Mesothelial cell of epicardium (in vitro differentiated cells): ENCODE measurements at regions not wholly inside any gene's neighbourhood (a gene's known extent, or its start where the extent isn't known, plus 50 kb on each side); places are given as distances from the start of the nearest gene placed in this dataset.

Source experiments
- DNase-seq, 2 experiments: peaks; one replicate each; pipeline ENCODE4 v3.0.0; 2021; ENCODE audit warnings: low spot score in 2 of 2; ENCODE audit not compliant: unreplicated experiment in 2 of 2
- H3K27ac Mint-ChIP-seq: 2 replicates; pipeline ENCODE4 v1.8.0; 2021; ENCODE audit warnings: mixed read lengths
- H3K27me3 Mint-ChIP-seq: 2 replicates; pipeline ENCODE4 v1.8.0; 2021; ENCODE audit warnings: low read depth, mixed read lengths
- H3K36me3 Mint-ChIP-seq: 2 replicates; pipeline ENCODE4 v1.8.0; 2021; ENCODE audit warnings: mixed read lengths
- H3K4me1 Mint-ChIP-seq: 2 replicates; pipeline ENCODE4 v1.8.0; 2021; ENCODE audit warnings: mixed read lengths
- H3K4me3 Mint-ChIP-seq: 2 replicates; pipeline ENCODE4 v1.8.0; 2021; ENCODE audit warnings: mild to moderate bottlenecking, moderate library complexity, mixed read lengths
- H3K9me3 Mint-ChIP-seq: 2 replicates; pipeline ENCODE4 v1.8.0; 2021; ENCODE audit warnings: mixed read lengths
- TF ChIP-seq, protein P1 (sequence below): fragments of 200-600 bp; sonication (generic); IDR thresholded peaks from one replicate; pipeline ENCODE4 v1.5.0; 2021; ENCODE audit warnings: antibody characterized with exemption; ENCODE audit not compliant: unreplicated experiment

DNA sequence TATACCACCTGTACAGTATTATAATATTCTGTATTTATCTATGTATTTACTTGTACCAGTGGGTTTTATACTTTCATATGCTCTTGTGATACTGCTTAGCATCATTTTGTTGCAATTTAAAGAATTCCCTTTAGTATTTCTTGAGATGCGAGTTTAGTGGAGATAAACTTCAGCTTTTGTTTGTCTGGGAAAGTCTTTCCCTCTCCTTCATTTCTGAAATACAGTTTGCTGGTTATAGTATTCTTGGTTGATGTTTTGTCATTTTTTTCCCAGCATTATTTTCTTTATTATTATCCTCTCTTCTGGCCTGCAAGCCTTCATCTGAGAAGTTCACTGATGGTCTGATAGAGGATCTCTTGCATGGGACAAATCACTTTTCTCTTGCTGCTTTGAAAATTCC lies 136.6 kb upstream of the MCHR2 start:
- H3K4me3 Mint-ChIP-seq: no peak overlapping the region
- no peaks in the 10 kb centered on the region for H3K4me1 Mint-ChIP-seq
- H3K36me3 Mint-ChIP-seq: no peaks in the 10 kb centered on the region
- DNase-seq: no peak
- TF ChIP-seq, protein P1, sequence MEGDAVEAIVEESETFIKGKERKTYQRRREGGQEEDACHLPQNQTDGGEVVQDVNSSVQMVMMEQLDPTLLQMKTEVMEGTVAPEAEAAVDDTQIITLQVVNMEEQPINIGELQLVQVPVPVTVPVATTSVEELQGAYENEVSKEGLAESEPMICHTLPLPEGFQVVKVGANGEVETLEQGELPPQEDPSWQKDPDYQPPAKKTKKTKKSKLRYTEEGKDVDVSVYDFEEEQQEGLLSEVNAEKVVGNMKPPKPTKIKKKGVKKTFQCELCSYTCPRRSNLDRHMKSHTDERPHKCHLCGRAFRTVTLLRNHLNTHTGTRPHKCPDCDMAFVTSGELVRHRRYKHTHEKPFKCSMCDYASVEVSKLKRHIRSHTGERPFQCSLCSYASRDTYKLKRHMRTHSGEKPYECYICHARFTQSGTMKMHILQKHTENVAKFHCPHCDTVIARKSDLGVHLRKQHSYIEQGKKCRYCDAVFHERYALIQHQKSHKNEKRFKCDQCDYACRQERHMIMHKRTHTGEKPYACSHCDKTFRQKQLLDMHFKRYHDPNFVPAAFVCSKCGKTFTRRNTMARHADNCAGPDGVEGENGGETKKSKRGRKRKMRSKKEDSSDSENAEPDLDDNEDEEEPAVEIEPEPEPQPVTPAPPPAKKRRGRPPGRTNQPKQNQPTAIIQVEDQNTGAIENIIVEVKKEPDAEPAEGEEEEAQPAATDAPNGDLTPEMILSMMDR: no peak
- peaks cover 1% of the 10 kb centered on the region for H3K27me3 Mint-ChIP-seq
- H3K9me3 Mint-ChIP-seq: peaks cover 17% of the 10 kb centered on the region
- H3K27ac Mint-ChIP-seq: no peak overlapping the region

DNA sequence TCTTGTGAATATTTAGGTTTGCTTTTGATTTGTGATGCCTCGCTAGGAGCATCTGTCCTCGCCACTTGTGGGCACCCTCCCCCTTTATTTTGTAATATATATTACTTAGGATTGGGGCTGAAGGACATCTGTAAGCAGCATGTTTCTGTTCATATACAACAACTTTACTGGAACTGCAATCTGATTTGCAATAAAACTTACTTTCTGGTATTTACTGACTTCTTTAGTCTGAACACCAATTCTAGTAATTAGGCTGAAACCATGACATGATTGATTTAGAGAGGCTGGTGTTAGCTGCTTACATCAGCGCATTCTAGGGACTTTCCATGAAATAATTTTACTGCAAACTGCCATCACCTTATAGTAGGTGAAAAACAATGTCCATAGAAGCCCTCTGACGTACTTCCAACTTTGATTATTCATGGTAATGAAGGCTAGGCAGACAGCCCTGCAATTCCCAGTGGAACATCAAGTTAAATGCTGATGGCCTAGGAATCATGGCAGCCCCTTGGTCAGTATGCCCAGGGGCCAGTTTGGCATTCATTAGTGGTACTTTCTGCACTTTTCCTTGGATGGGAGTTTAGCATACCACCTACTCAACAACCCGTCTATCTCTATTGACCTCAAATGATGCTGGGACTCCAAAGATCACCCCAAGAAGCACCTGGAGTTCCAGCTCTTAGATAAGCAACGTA lies 132.9 kb upstream of the MCHR2 start:
- no peak for DNase-seq
- H3K27ac Mint-ChIP-seq: no peak overlapping the region
- no peaks in the 10 kb centered on the region for H3K36me3 Mint-ChIP-seq
- peaks cover 17% of the 10 kb centered on the region for H3K9me3 Mint-ChIP-seq
- H3K27me3 Mint-ChIP-seq: peaks cover 4% of the 10 kb centered on the region
- no peaks in the 10 kb centered on the region for H3K4me1 Mint-ChIP-seq
- TF ChIP-seq, protein P1: no peak
- no peak overlapping the region for H3K4me3 Mint-ChIP-seq

DNA sequence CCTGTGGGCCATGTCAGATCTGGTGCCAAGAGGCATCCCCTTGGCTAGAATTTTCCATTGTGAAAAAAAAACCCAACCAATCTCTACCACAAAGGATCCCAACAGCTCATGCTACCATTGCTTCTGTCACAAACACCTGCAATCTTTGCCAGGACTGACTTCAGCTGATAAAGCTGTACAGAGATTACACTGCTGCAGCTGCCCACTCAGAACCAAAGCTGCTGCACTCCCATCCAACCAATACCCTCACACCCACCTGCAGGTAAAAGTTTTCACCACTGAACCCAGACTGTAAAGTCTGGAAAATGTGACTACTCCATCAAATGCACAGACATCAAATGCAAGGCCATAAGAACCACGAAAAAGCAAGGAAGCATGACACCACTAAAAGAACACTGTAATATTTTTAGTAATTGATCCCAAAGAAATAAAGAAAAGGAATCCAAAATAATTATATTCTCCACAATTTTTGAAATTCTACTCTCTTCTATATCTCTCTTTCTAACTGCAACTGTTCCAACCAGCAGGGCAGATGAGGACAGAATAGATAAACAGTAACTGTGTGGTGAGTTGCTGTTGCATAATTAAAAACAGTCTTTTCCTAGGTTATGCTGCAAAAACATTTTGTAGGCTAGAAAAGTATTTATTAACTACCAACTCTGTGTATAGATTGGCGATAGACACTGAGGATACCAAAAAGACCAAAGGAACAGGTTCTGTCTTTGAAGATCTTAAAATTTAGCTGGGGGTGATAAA lies 128.0 kb upstream of the MCHR2 start:
- no peak overlapping the region for H3K4me3 Mint-ChIP-seq
- H3K4me1 Mint-ChIP-seq: no peaks in the 10 kb centered on the region
- TF ChIP-seq, protein P1: no peak
- peaks cover 6% of the 10 kb centered on the region for H3K27me3 Mint-ChIP-seq
- no peak for DNase-seq
- H3K27ac Mint-ChIP-seq: no peak overlapping the region
- no peaks in the 10 kb centered on the region for H3K9me3 Mint-ChIP-seq
- H3K36me3 Mint-ChIP-seq: no peaks in the 10 kb centered on the region

DNA sequence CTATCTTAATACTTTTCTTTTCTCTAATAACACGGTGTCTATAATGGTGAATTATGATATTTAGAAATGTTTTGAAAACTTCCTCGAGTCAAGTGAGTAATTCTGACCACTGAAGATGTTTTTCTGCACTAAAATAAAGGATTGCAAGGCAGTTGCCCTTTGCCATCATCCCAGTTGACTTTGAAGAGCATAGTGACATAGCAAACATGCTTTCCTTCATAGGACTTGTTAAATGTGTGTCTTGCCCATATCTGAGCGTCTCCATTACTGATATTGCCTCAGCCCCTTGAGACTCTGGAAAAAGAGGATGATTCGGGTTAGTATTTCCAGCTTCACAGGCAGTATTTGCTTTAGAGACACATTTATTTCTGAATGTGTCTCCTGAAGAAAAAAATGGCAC lies 125.2 kb upstream of the MCHR2 start:
- Mint-ChIP-seq H3K9me3 (no peaks in the 10 kb centered on the region), H3K4me1 (no peaks in the 10 kb centered on the region), H3K27me3 (peaks cover 18% of the 10 kb centered on the region), H3K36me3 (no peaks in the 10 kb centered on the region), H3K27ac (no peak overlapping the region), H3K4me3 (no peak overlapping the region)
- TF ChIP-seq, protein P1: no peak
- no peak for DNase-seq

DNA sequence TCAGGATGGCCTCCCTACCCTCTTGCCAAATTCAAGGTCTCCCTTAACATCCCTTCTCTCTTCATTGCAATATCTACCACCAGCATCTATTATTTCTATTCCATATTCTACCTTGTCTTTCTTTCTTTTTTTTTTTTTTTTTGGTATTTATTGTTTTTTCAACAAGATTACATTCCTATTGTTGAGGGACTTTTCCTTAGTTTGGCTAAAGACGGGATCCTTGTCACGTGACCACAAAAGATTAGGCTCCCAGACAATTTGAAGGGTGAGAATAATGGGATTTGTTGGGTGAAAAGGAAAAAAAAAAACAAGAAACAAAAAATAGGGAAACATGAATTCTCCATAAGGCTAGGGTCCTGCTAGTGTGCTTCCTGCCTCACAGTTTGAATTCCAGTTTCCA lies 124.3 kb upstream of the MCHR2 start:
- H3K36me3 Mint-ChIP-seq: no peaks in the 10 kb centered on the region
- TF ChIP-seq, protein P1: no peak
- no peak overlapping the region for H3K27ac Mint-ChIP-seq
- DNase-seq: no peak
- H3K4me1 Mint-ChIP-seq: no peaks in the 10 kb centered on the region
- H3K4me3 Mint-ChIP-seq: no peak overlapping the region
- H3K9me3 Mint-ChIP-seq: no peaks in the 10 kb centered on the region
- H3K27me3 Mint-ChIP-seq: peaks cover 21% of the 10 kb centered on the region
